ENCODE measurements at regions not wholly inside any gene's neighbourhood (a gene's known extent, or its start where the extent isn't known, plus 50 kb on each side); places are given as distances from the start of the nearest gene placed in this dataset.

DNA sequence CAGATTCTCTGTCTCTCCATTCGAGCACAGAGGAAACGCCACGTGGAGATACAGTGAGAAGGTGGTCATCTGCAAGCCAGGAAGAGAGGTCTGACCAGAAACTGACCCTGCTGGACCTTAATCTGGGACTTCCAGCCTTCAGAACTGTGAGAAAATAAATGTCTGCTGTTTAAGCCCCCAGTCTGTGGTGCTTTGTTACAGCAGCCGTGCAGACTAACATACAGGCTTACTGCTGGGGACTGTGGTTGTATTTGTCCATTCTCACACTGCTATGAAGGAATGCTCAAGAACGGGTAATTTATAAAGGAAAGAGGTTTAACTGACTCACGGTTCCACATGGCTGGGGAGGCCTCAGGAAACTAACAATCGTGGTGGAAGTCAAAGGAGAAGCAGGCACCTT, 432.7 kb downstream of the IRS1 start:
- Mint-ChIP-seq H3K4me3 (ENCODE audit: unreplicated experiment) (no peak overlapping the region), H3K36me3 (ENCODE audit: unreplicated experiment) (no peaks in the 10 kb centered on the region), H3K27ac (ENCODE audit: unreplicated experiment) (no peak overlapping the region), H3K9me3 (ENCODE audit: unreplicated experiment) (no peaks in the 10 kb centered on the region), H3K27me3 (ENCODE audit: unreplicated experiment) (no peaks in the 10 kb centered on the region), H3K4me1 (ENCODE audit: unreplicated experiment) (peaks cover 8% of the 10 kb centered on the region)
- TF ChIP-seq, protein P1, sequence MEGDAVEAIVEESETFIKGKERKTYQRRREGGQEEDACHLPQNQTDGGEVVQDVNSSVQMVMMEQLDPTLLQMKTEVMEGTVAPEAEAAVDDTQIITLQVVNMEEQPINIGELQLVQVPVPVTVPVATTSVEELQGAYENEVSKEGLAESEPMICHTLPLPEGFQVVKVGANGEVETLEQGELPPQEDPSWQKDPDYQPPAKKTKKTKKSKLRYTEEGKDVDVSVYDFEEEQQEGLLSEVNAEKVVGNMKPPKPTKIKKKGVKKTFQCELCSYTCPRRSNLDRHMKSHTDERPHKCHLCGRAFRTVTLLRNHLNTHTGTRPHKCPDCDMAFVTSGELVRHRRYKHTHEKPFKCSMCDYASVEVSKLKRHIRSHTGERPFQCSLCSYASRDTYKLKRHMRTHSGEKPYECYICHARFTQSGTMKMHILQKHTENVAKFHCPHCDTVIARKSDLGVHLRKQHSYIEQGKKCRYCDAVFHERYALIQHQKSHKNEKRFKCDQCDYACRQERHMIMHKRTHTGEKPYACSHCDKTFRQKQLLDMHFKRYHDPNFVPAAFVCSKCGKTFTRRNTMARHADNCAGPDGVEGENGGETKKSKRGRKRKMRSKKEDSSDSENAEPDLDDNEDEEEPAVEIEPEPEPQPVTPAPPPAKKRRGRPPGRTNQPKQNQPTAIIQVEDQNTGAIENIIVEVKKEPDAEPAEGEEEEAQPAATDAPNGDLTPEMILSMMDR (IDR thresholded peaks at IDR 0.05) = no peak
- no peak for DNase-seq (ENCODE audit: extremely low spot score, unreplicated experiment)

DNA sequence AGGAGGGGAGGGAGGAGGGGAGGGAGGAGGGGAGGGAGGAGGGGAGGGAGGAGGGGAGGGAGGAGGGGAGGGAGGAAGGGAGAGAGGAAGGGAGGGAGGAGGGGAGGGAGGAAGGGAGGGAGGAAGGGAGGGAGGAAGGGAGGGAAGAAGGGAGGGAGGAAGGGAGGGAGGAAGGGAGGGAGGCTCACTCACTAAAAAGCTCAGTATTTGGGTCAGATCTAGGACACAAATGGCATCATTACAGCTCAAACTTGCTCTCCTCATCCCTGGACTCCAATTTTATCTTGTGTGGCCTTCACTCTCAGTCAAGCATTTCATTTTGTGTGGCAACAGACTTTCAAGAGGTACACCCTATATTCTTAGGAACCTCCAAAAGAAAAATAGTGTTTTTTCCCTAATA, 435.4 kb downstream of the IRS1 start:
- Mint-ChIP-seq H3K36me3 (ENCODE audit: unreplicated experiment) (no peaks in the 10 kb centered on the region), H3K27ac (ENCODE audit: unreplicated experiment) (no peak overlapping the region), H3K9me3 (ENCODE audit: unreplicated experiment) (peaks cover 4% of the 10 kb centered on the region), H3K27me3 (ENCODE audit: unreplicated experiment) (no peaks in the 10 kb centered on the region), H3K4me3 (ENCODE audit: unreplicated experiment) (no peak overlapping the region), H3K4me1 (ENCODE audit: unreplicated experiment) (peaks cover 8% of the 10 kb centered on the region)
- TF ChIP-seq, protein P1 (IDR thresholded peaks at IDR 0.05) = no peak
- no peak for DNase-seq (ENCODE audit: extremely low spot score, unreplicated experiment)

DNA sequence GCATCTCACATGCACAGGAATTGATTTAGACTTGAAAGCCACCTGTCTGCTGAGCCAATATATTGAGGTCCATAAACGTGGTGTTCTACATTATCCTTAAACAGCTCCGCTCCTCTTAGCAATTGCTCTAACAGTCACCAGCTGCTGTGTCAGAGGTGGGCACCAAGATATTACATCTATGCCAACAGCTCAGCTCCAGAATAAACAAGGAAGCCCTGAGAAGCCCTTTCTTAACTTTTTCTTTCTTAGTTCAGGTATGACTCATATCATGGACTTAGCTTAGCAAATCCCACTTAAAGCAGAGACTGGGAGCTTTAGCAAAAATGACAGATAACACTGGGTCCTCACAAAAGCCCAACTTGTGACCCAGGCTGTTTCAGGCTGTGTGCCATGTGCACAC, 436.6 kb downstream of the IRS1 start:
- no peaks in the 10 kb centered on the region for H3K36me3 Mint-ChIP-seq (ENCODE audit: unreplicated experiment)
- no peak for DNase-seq (ENCODE audit: extremely low spot score, unreplicated experiment)
- TF ChIP-seq, protein P1 (IDR thresholded peaks at IDR 0.05) = no peak
- H3K27ac Mint-ChIP-seq (ENCODE audit: unreplicated experiment) = no peak overlapping the region
- peaks cover 2% of the 10 kb centered on the region for H3K27me3 Mint-ChIP-seq (ENCODE audit: unreplicated experiment)
- peaks cover 4% of the 10 kb centered on the region for H3K9me3 Mint-ChIP-seq (ENCODE audit: unreplicated experiment)
- H3K4me1 Mint-ChIP-seq (ENCODE audit: unreplicated experiment) = peaks cover 8% of the 10 kb centered on the region
- H3K4me3 Mint-ChIP-seq (ENCODE audit: unreplicated experiment) = no peak overlapping the region

DNA sequence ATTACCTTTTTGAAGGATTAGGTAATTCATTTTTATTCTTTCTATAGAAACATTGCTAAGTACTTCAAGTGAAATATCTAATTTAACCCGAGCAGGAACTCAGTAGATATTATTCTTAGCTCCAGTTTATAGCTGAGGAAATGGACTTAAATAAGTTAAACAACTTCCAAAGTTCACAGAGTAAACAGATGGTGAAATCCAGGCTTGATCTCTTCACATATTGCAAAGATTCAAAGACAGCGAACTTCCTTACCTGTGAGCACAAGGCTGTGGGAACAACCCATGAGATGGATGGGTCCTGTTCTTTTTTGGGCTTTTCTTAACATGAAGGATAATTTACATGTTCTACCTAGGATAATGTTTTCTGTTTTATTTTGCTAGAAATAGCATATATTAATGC, 439.0 kb downstream of the IRS1 start:
- TF ChIP-seq, protein P1 (IDR thresholded peaks at IDR 0.05) = no peak
- no peaks in the 10 kb centered on the region for H3K36me3 Mint-ChIP-seq (ENCODE audit: unreplicated experiment)
- H3K27me3 Mint-ChIP-seq (ENCODE audit: unreplicated experiment) = peaks cover 2% of the 10 kb centered on the region
- H3K4me3 Mint-ChIP-seq (ENCODE audit: unreplicated experiment) = no peak overlapping the region
- H3K4me1 Mint-ChIP-seq (ENCODE audit: unreplicated experiment) = peaks cover 8% of the 10 kb centered on the region
- no peak overlapping the region for H3K27ac Mint-ChIP-seq (ENCODE audit: unreplicated experiment)
- no peak for DNase-seq (ENCODE audit: extremely low spot score, unreplicated experiment)
- H3K9me3 Mint-ChIP-seq (ENCODE audit: unreplicated experiment) = peaks cover 4% of the 10 kb centered on the region

DNA sequence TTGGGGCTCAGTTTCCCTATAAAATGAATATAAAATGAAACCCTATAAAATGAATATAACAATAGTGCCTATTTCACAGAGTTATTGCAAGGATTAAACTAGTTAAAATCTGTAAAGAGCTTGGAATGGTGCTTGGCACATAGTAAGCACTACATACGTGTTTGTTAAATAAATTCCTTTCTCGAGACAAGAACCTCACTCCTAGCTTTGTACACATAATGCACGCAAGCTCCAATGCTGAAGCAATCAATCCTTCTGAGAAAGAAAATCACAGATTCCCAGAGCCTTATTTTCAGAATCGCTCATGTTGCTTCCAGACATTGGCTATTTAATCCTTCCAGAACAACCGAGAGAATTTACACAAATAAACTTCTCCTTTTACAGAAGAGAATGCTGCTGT, 440.9 kb downstream of the IRS1 start:
- Mint-ChIP-seq H3K4me1 (ENCODE audit: unreplicated experiment) (peaks cover 10% of the 10 kb centered on the region), H3K27me3 (ENCODE audit: unreplicated experiment) (peaks cover 2% of the 10 kb centered on the region), H3K4me3 (ENCODE audit: unreplicated experiment) (no peak overlapping the region), H3K9me3 (ENCODE audit: unreplicated experiment) (peaks cover 4% of the 10 kb centered on the region), H3K27ac (ENCODE audit: unreplicated experiment) (no peak overlapping the region), H3K36me3 (ENCODE audit: unreplicated experiment) (no peaks in the 10 kb centered on the region)
- DNase-seq (ENCODE audit: extremely low spot score, unreplicated experiment) = no peak
- TF ChIP-seq, protein P1 (IDR thresholded peaks at IDR 0.05) = no peak

Data from osteocyte (in vitro differentiated cells).